B cell (primary cell): ENCODE measurements at regions not wholly inside any gene's neighbourhood (a gene's known extent, or its start where the extent isn't known, plus 50 kb on each side); places are given as distances from the start of the nearest gene placed in this dataset.

Experiments
- ATAC-seq: fragments of 200-7000 bp; cut with Tn5 transposase; one replicate; pipeline ENCODE4 v1.10.0; 2021; ENCODE audit warnings: low read depth, mild to moderate bottlenecking, moderate number of reproducible peaks, moderate library complexity
- CTCF ChIA-PET: fragments of 350-600 bp; sonication (Branson Sonifier 250); formaldehyde crosslinking; loops from one replicate; lab custom pipeline; 2021; ENCODE audit warnings: antibody characterized with exemption, inconsistent platforms; lab: Charles Lee
- POLR2A ChIA-PET: fragments of 350-600 bp; sonication (Branson Sonifier 250); formaldehyde crosslinking; loops from one replicate; lab custom pipeline; 2021; ENCODE audit warnings: antibody characterized with exemption; lab: Charles Lee
- DNase-seq: peaks from one replicate; pipeline ENCODE4 v3.0.0; 2013
- H2AFZ ChIP-seq: 2 replicates; pipeline ENCODE4 v1.6.1; 2012; ENCODE audit warnings: mild to moderate bottlenecking, low read depth, low read length; ENCODE audit not compliant: insufficient read depth, poor library complexity, severe bottlenecking
- H3K27ac ChIP-seq, 2 donors: 1 replicate in 1 of 2; 2 replicates in 1 of 2; pipeline ENCODE4 v1.5.1; 2012 to 2013; ENCODE audit warnings: low read length in 2 of 2, mild to moderate bottlenecking in 2 of 2, moderate library complexity in 1 of 2
- H3K27me3 ChIP-seq, 4 experiments: fragments of 200-600 bp in 1 of 4; sonication (generic) in 1 of 4; replicated peaks in 1 of 4; 1 replicate in 2 of 4; 2 replicates in 2 of 4; pipeline versions ENCODE4 v1.6.1 to v1.7.0; 2013 to 2016; ENCODE audit warnings: low read length in 3 of 4, mild to moderate bottlenecking in 2 of 4, mixed read lengths in 1 of 4, moderate library complexity in 1 of 4; ENCODE audit not compliant: insufficient read depth in 4 of 4, control insufficient read depth in 3 of 4; ENCODE audit errors: control extremely low read depth in 1 of 4
- H3K36me3 ChIP-seq, 2 experiments: replicated peaks in 1 of 2; 1 replicate in 1 of 2; 2 replicates in 1 of 2; pipeline versions ENCODE4 v1.6.1 to v1.7.1; 2013; ENCODE audit warnings: low read length in 1 of 2; ENCODE audit not compliant: insufficient read depth in 2 of 2, control insufficient read depth in 1 of 2; ENCODE audit errors: control extremely low read depth in 1 of 2, extremely low read depth in 1 of 2
- H3K4me1 ChIP-seq, 2 donors: fragments of 200-600 bp in 1 of 2; sonication (generic) in 1 of 2; 1 replicate in 1 of 2; 2 replicates in 1 of 2; pipeline versions ENCODE4 v1.5.1 to v1.6.1; 2013 to 2017; ENCODE audit warnings: low read length in 2 of 2; ENCODE audit not compliant: control insufficient read depth in 2 of 2, insufficient read depth in 2 of 2
- H3K4me2 ChIP-seq: replicated peaks from 2 replicates; pipeline ENCODE3; 2012; ENCODE audit warnings: mild to moderate bottlenecking, low read depth, low read length; ENCODE audit not compliant: poor library complexity, severe bottlenecking
- H3K4me3 ChIP-seq, 5 experiments: fragments of 200-600 bp in 1 of 5; sonication (generic) in 1 of 5; 1 replicate in 3 of 5; 2 replicates in 2 of 5; pipeline versions ENCODE4 v1.5.1 to v1.7.0; 2011 to 2016; ENCODE audit warnings: low read length in 4 of 5, mild to moderate bottlenecking in 4 of 5, low read depth in 2 of 5, control low read depth in 1 of 5, moderate library complexity in 1 of 5; ENCODE audit not compliant: insufficient read depth in 1 of 5; ENCODE audit errors: control extremely low read depth in 1 of 5, extremely low read depth in 1 of 5
- H3K79me2 ChIP-seq: fragments of 200-600 bp; sonication (generic); one replicate; pipeline ENCODE4 v1.6.0; 2016; ENCODE audit warnings: low read length; ENCODE audit not compliant: control insufficient read depth, insufficient read depth
- H3K9ac ChIP-seq: fragments of 200-600 bp; sonication (generic); 2 replicates; pipeline ENCODE4 v1.6.1; 2017; ENCODE audit warnings: mild to moderate bottlenecking, low read length, moderate library complexity
- H3K9me3 ChIP-seq, 3 donors: one replicate each; pipeline versions ENCODE4 v1.6.1 to v1.7.1; 2013; ENCODE audit warnings: low read length in 2 of 3; ENCODE audit not compliant: control insufficient read depth in 2 of 3, insufficient read depth in 1 of 3; ENCODE audit errors: control extremely low read depth in 1 of 3
- H4K20me1 ChIP-seq: 2 replicates; pipeline ENCODE4 v1.6.0; 2012; ENCODE audit warnings: mild to moderate bottlenecking, low read length; ENCODE audit not compliant: insufficient read depth, control insufficient read depth, poor library complexity, severe bottlenecking
- H3K27ac Mint-ChIP-seq: one replicate; pipeline ENCODE4 v1.8.0; 2021; ENCODE audit warnings: mixed read lengths
- H3K27me3 Mint-ChIP-seq: one replicate; pipeline ENCODE4 v1.8.0; 2021; ENCODE audit warnings: mixed read lengths
- H3K4me1 Mint-ChIP-seq: one replicate; pipeline ENCODE4 v1.8.0; 2021; ENCODE audit warnings: mixed read lengths
- H3K4me3 Mint-ChIP-seq: one replicate; pipeline ENCODE4 v1.8.0; 2021; ENCODE audit warnings: mixed read lengths
- H3K9me3 Mint-ChIP-seq: one replicate; pipeline ENCODE4 v1.8.0; 2022; ENCODE audit warnings: mixed read lengths; ENCODE audit not compliant: insufficient read depth
- EZH2 ChIP-seq: IDR thresholded peaks from 2 replicates; pipeline ENCODE4 v1.6.1; 2012; ENCODE audit warnings: borderline replicate concordance, low read depth, mild to moderate bottlenecking, moderate library complexity, low read length; ENCODE audit not compliant: insufficient read depth, poor library complexity, severe bottlenecking
- WGBS: methylation state at CpG from one replicate; pipeline ENCODE4 v1.1.5; 2013; ENCODE audit warnings: missing lambda C conversion rate; ENCODE audit not compliant: insufficient coverage; 5-methylcytosine and 5-hydroxymethylcytosine counted together
- intact Hi-C: fragments of 100-400 bp; cut with micrococcal nuclease; formaldehyde crosslinking; loops from one replicate; pipeline ENCODE4 v1.10.0; 2022
- TF ChIP-seq, protein P1 (sequence below): fragments of 200-600 bp; IDR thresholded peaks from one replicate; pipeline ENCODE4 v1.8.0; 2022; ENCODE audit warnings: antibody characterized with exemption, mild to moderate bottlenecking

DNA sequence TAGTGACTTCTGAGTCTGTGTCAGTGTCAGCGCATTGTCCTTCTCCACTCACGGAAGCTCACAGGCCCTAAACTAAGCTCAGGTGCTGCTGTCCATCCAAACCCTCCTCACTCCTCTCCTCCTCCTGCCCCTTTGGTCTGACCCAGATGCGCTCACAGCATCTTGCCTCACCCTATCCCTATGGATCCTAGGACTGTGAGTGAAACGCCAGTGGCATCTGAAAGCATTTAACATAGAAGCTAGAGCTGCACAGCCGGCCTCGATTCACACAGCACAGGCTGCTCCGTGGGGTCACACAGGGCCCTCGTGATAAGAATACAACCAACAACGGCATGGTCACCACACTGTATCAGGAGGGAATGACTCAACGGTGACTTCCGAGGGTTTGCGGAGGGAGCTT, 149.1 kb upstream of the SPACA7 start:
- Histone ChIP-seq H3K27ac (no peak overlapping the region), H3K9me3 (peaks cover 0 to 4% (median 0%) of the 10 kb centered on the region in 3 donors), H3K9ac (no peak overlapping the region), H3K4me3 (no peak overlapping the region), H3K4me2 (no peak overlapping the region), H3K27me3 (no peaks in the 10 kb centered on the region), H2AFZ (no peak overlapping the region), H3K79me2 (no peaks in the 10 kb centered on the region), H3K36me3 (no peaks in the 10 kb centered on the region), H3K4me1 (no peaks in the 10 kb centered on the region), H4K20me1 (no peaks in the 10 kb centered on the region)
- Mint-ChIP-seq H3K9me3 (peaks cover 2% of the 10 kb centered on the region), H3K4me3 (no peak overlapping the region), H3K4me1 (no peaks in the 10 kb centered on the region), H3K27ac (no peak overlapping the region), H3K27me3 (no peaks in the 10 kb centered on the region)
- ATAC-seq (no peak), DNase-seq (no peak)
- intact Hi-C loops, result no loop called here
- ChIA-PET POLR2A (no interaction called here), CTCF (no interaction called here)
- no peak for TF ChIP-seq EZH2
- TF ChIP-seq, protein P1, sequence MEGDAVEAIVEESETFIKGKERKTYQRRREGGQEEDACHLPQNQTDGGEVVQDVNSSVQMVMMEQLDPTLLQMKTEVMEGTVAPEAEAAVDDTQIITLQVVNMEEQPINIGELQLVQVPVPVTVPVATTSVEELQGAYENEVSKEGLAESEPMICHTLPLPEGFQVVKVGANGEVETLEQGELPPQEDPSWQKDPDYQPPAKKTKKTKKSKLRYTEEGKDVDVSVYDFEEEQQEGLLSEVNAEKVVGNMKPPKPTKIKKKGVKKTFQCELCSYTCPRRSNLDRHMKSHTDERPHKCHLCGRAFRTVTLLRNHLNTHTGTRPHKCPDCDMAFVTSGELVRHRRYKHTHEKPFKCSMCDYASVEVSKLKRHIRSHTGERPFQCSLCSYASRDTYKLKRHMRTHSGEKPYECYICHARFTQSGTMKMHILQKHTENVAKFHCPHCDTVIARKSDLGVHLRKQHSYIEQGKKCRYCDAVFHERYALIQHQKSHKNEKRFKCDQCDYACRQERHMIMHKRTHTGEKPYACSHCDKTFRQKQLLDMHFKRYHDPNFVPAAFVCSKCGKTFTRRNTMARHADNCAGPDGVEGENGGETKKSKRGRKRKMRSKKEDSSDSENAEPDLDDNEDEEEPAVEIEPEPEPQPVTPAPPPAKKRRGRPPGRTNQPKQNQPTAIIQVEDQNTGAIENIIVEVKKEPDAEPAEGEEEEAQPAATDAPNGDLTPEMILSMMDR, result no peak
- 94% methylated on average over 10 of the region's 12 CpGs for WGBS

DNA sequence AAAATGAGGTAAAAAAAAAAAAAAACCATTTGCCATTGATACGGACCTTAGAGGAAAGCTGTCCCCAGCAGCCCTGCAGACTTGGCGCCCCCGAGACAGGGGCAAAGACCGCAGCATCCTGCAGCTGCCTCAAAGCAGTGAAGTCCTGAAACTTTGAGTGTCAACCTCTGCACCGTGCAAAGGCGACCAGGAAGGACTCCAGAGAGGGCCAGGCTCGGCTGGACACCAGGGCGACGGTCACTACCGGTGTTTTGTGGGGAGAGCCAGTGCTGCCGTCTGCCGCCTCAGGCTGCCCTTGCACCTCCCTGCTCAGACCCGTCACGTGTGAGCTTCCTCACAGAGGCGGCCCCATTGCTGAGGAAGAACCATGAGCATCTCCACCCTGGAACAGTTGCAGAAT, 146.7 kb upstream of the SPACA7 start:
- Histone ChIP-seq H3K27me3 (no peaks in the 10 kb centered on the region), H3K79me2 (no peaks in the 10 kb centered on the region), H3K4me2 (no peak overlapping the region), H3K27ac (no peak overlapping the region), H3K9ac (no peak overlapping the region), H3K4me1 (no peaks in the 10 kb centered on the region), H3K9me3 (peaks cover 0 to 14% (median 0%) of the 10 kb centered on the region in 3 donors), H3K4me3 (no peak overlapping the region), H3K36me3 (no peaks in the 10 kb centered on the region), H2AFZ (no peak overlapping the region), H4K20me1 (no peaks in the 10 kb centered on the region)
- DNase-seq, result no peak
- Mint-ChIP-seq H3K4me1 (no peaks in the 10 kb centered on the region), H3K4me3 (no peak overlapping the region), H3K27me3 (peaks cover 3% of the 10 kb centered on the region), H3K27ac (no peak overlapping the region), H3K9me3 (peaks cover 2% of the 10 kb centered on the region)
- POLR2A ChIA-PET, result no interaction called here
- intact Hi-C loops, result no loop called here
- TF ChIP-seq EZH2, result no peak
- TF ChIP-seq, protein P1, result no peak
- CTCF ChIA-PET, result no interaction called here
- no peak for ATAC-seq
- WGBS, result 95% methylated on average over 15 of the region's 15 CpGs
